GM12878 (cell line): ENCODE measurements at regions not wholly inside any gene's neighbourhood (a gene's known extent, or its start where the extent isn't known, plus 50 kb on each side); places are given as distances from the start of the nearest gene placed in this dataset.

Experiments used
- ATAC-seq: fragments of 200-7000 bp; cut with Tn5 transposase; 3 replicates; pipeline ENCODE4 v1.9.1; 2020; ENCODE audit warnings: mild to moderate bottlenecking, moderate library complexity
- BruUV-seq: library from RNA; stranded (reverse); fragments of 400-500 nt; replicated peaks from 2 replicates; lab custom pipeline; 2021; lab: Mats Ljungman, UMichigan
- CTCF ChIA-PET: fragments of 300-600 bp; sonication (Branson Sonifier 250); formaldehyde crosslinking; extraction: SDS; loops from one replicate; lab custom pipeline; 2021; ENCODE audit warnings: inconsistent platforms; lab: Yijun Ruan, JAX
- POLR2A ChIA-PET: fragments of 350-600 bp; formaldehyde crosslinking; extraction: SDS; loops from one replicate; lab custom pipeline; 2021; ENCODE audit warnings: inconsistent platforms; lab: Charles Lee
- RAD21 ChIA-PET: fragments of 300-600 bp; sonication (Branson Sonifier 250); formaldehyde crosslinking; loops from one replicate; lab custom pipeline; 2023; ENCODE audit warnings: antibody characterized with exemption; ENCODE audit not compliant: unreplicated experiment; lab: Charles Lee
- SMC1A ChIA-PET: fragments of 300-600 bp; sonication (Branson Sonifier 250); formaldehyde crosslinking; loops from one replicate; lab custom pipeline; 2023; ENCODE audit not compliant: unreplicated experiment, uncharacterized antibody; lab: Charles Lee
- DNase-seq: peaks from one replicate; pipeline ENCODE4 v3.0.0-alpha.2; 2011; ENCODE audit warnings: low read depth, low spot score
- FAIRE-seq: peaks from 3 replicates; lab custom pipeline; 2011; peaks lifted over from hg19 to GRCh38; lab: Jason Lieb, UNC
- H2AFZ ChIP-seq: 2 replicates; pipeline ENCODE4 v1.6.0; 2011; ENCODE audit warnings: low read depth, low read length, control low read depth; ENCODE audit not compliant: control insufficient read depth
- H3K27ac ChIP-seq: 2 replicates; pipeline ENCODE4 v1.5.1; 2011; ENCODE audit warnings: control low read depth; ENCODE audit not compliant: control insufficient read depth, insufficient read depth
- H3K27me3 ChIP-seq, 2 experiments: replicated peaks in 1 of 2; 2 replicates each; pipeline versions ENCODE4 v1.6.0 to v1.6.1; 2011; ENCODE audit warnings: low read length in 1 of 2; ENCODE audit not compliant: control insufficient read depth in 2 of 2, insufficient read depth in 2 of 2
- H3K36me3 ChIP-seq, 2 experiments: 2 replicates each; pipeline ENCODE4 v1.5.1; 2011; ENCODE audit warnings: low read length in 1 of 2; ENCODE audit not compliant: control insufficient read depth in 2 of 2, insufficient read depth in 2 of 2
- H3K4me1 ChIP-seq: 2 replicates; pipeline ENCODE4 v1.6.1; 2011; ENCODE audit warnings: mild to moderate bottlenecking, low read length, moderate library complexity, mixed read lengths; ENCODE audit not compliant: control insufficient read depth, insufficient read depth
- H3K4me2 ChIP-seq: 2 replicates; pipeline ENCODE4 v1.6.0; 2011; ENCODE audit warnings: control low read depth; ENCODE audit not compliant: control insufficient read depth, insufficient read depth
- H3K4me3 ChIP-seq: fragments of 200-600 bp; sonication (generic); 2 replicates; pipeline ENCODE4 v1.5.1; 2016
- H3K79me2 ChIP-seq: 2 replicates; pipeline ENCODE4 v1.6.0; 2011; ENCODE audit warnings: low read length; ENCODE audit not compliant: control insufficient read depth, insufficient read depth
- H3K9ac ChIP-seq: 2 replicates; pipeline ENCODE4 v1.8.0; 2011; ENCODE audit warnings: low read length, control low read depth, mixed read lengths; ENCODE audit not compliant: control insufficient read depth, insufficient read depth
- H3K9me3 ChIP-seq: replicated peaks from 3 replicates; pipeline ENCODE4 v1.5.1; 2011; ENCODE audit warnings: mild to moderate bottlenecking, low read length; ENCODE audit not compliant: control insufficient read depth, insufficient read depth
- H4K20me1 ChIP-seq: 2 replicates; pipeline ENCODE4 v1.6.0; 2011; ENCODE audit not compliant: control insufficient read depth, insufficient read depth
- ATF3 ChIP-seq: IDR thresholded peaks from 2 replicates; pipeline ENCODE4 v1.6.1; 2011; ENCODE audit warnings: low read depth, mild to moderate bottlenecking, low read length, moderate library complexity, borderline replicate concordance; ENCODE audit errors: extremely low read depth
- BHLHE40 ChIP-seq, 2 experiments: fragments of 450-650 bp in 1 of 2; IDR thresholded peaks; 2 replicates each; pipeline ENCODE4 v1.6.1; 2011 to 2017; ENCODE audit warnings: low read depth in 2 of 2, borderline replicate concordance in 1 of 2, improper control_type of control experiment in 1 of 2, low read length in 1 of 2, mild to moderate bottlenecking in 1 of 2
- E2F8 ChIP-seq: fragments of 450-650 bp; IDR thresholded peaks from 2 replicates; pipeline ENCODE4 v1.6.1; 2018; ENCODE audit warnings: mild to moderate bottlenecking, low read depth, moderate library complexity; ENCODE audit not compliant: partially characterized antibody
- EP300 ChIP-seq, 2 experiments: fragments of 150-350 bp in 1 of 2; IDR thresholded peaks; 2 replicates each; pipeline ENCODE4 v1.6.1; 2011 to 2012; ENCODE audit warnings: low read depth in 2 of 2, low read length in 2 of 2, borderline replicate concordance in 1 of 2, improper control_type of control experiment in 1 of 2, inconsistent platforms in 1 of 2; ENCODE audit not compliant: control insufficient read depth in 1 of 2
- JUND ChIP-seq: IDR thresholded peaks from 2 replicates; pipeline ENCODE4 v1.6.1; 2012; ENCODE audit warnings: low read depth, mild to moderate bottlenecking, low read length, improper control_type of control experiment, moderate library complexity
- KDM1A ChIP-seq: fragments of 200-600 bp; sonication (generic); IDR thresholded peaks from 2 replicates; pipeline ENCODE4 v1.6.1; 2016; ENCODE audit warnings: borderline replicate concordance
- NFYA ChIP-seq: IDR thresholded peaks from 2 replicates; pipeline ENCODE4 v1.6.1; 2011; ENCODE audit warnings: low read depth, mild to moderate bottlenecking, low read length, improper control_type of control experiment, borderline replicate concordance
- PAX5 ChIP-seq: IDR thresholded peaks from 2 replicates; pipeline ENCODE4 v1.6.1; 2011; ENCODE audit warnings: low read depth, low read length, borderline replicate concordance
- RCOR1 ChIP-seq: conservative IDR thresholded peaks from 2 replicates; pipeline ENCODE4 v1.6.1; 2012; ENCODE audit warnings: low read depth, low read length, improper control_type of control experiment
- SIN3A ChIP-seq: IDR thresholded peaks from 2 replicates; pipeline ENCODE4 v1.6.1; 2012; ENCODE audit warnings: low read depth, low read length, improper control_type of control experiment
- SPI1 ChIP-seq: IDR thresholded peaks from 2 replicates; pipeline ENCODE4 v1.6.1; 2011; ENCODE audit warnings: low read depth, mild to moderate bottlenecking, low read length, moderate library complexity, borderline replicate concordance; ENCODE audit not compliant: insufficient read depth
- STAT3 ChIP-seq: IDR thresholded peaks from 2 replicates; pipeline ENCODE4 v1.6.1; 2011; ENCODE audit warnings: low read depth, low read length, improper control_type of control experiment
- TCF3 ChIP-seq: IDR thresholded peaks from 2 replicates; pipeline ENCODE4 v1.6.1; 2012; ENCODE audit warnings: low read depth, mild to moderate bottlenecking, low read length, borderline replicate concordance; ENCODE audit not compliant: insufficient read depth
- TCF7 ChIP-seq: IDR thresholded peaks from 2 replicates; pipeline ENCODE4 v1.6.1; 2014; ENCODE audit warnings: antibody characterized with exemption, borderline replicate concordance
- WGBS: methylation state at CpG from one replicate; pipeline ENCODE4 v1.1.6; 2016; ENCODE audit warnings: low lambda C conversion rate; ENCODE audit not compliant: insufficient replicate concordance, insufficient coverage; ENCODE audit errors: missing lambda C conversion rate; 5-methylcytosine and 5-hydroxymethylcytosine counted together
- in situ Hi-C: fragments of 300-500 bp; cut with MboI; formaldehyde crosslinking; loops from 9 replicates; pipeline ENCODE4 v1.14.3; 2018; ENCODE audit warnings: mixed read lengths
- intact Hi-C: fragments of 100-400 bp; cut with micrococcal nuclease; formaldehyde crosslinking; loops from one replicate; pipeline ENCODE4 v1.14.2; 2022; ENCODE audit not compliant: unreplicated experiment

GRCh38 chr2:74735564-74735963 lies 81.5 kb downstream of the SEMA4F start:
- H3K4me2 ChIP-seq: no peak overlapping the region
- ChIA-PET RAD21 (no interaction called here), SMC1A (interaction anchor here (1.0 kb wide), 1 partner anchor 45 kb away, joined by 3 read pairs; no protein-coding TSS in a partner anchor), CTCF (interaction anchor here (1.2 kb wide), 1 partner anchor 14 kb away, joined by 6 read pairs; no protein-coding TSS in a partner anchor), POLR2A (no interaction called here)
- H3K27ac ChIP-seq: no peak overlapping the region
- no peaks in the 10 kb centered on the region for H3K27me3 ChIP-seq
- H3K79me2 ChIP-seq: no peaks in the 10 kb centered on the region
- no peaks in the 10 kb centered on the region for H3K36me3 ChIP-seq
- no peak for DNase-seq
- WGBS: 5% methylated on average over 3 of the region's 3 CpGs
- no peaks in the 10 kb centered on the region for H3K4me1 ChIP-seq
- in situ Hi-C loops: no loop called here
- H3K9ac ChIP-seq: no peak overlapping the region
- BruUV-seq: no TSS peak
- no peaks in the 10 kb centered on the region; the same call in 2 of the 3 replicates for H3K9me3 ChIP-seq
- FAIRE-seq: no peak
- H2AFZ ChIP-seq: no peak overlapping the region
- intact Hi-C loops: no loop called here
- no peak for ATAC-seq
- TF ChIP-seq STAT3 (no peak), SIN3A (no peak), TCF7 (no peak), RCOR1 (no peak), EP300 (IDR thresholded peaks at IDR 0.05; ENCODE audit: borderline replicate concordance in 1 of 2, control insufficient read depth in 1 of 2, low read depth in 2 of 2, low read length in 2 of 2) (no peak), BHLHE40 (IDR thresholded peaks at IDR 0.05; ENCODE audit: borderline replicate concordance in 1 of 2, low read depth in 2 of 2, low read length in 1 of 2) (no peak), ATF3 (no peak), PAX5 (no peak), NFYA (no peak), JUND (no peak), KDM1A (no peak), TCF3 (no peak), E2F8 (no peak), SPI1 (no peak)
- H3K4me3 ChIP-seq: no peak overlapping the region
- no peaks in the 10 kb centered on the region for H4K20me1 ChIP-seq
